Hepatocyte (in vitro differentiated cells): ENCODE measurements at regions not wholly inside any gene's neighbourhood (a gene's known extent, or its start where the extent isn't known, plus 50 kb on each side); places are given as distances from the start of the nearest gene placed in this dataset.

Experiments
- DNase-seq: peaks from one replicate; pipeline ENCODE4 v3.0.0-alpha.2; 2016; ENCODE audit warnings: low spot score
- H2AFZ ChIP-seq: fragments of 200-600 bp; sonication (generic); 2 replicates; pipeline ENCODE4 v1.6.0; 2016; ENCODE audit warnings: antibody characterized with exemption, mild to moderate bottlenecking
- H3K27ac ChIP-seq: fragments of 200-600 bp; sonication (generic); 2 replicates; pipeline ENCODE4 v1.5.1; 2016; ENCODE audit warnings: mild to moderate bottlenecking
- H3K27me3 ChIP-seq: fragments of 200-600 bp; sonication (generic); 2 replicates; pipeline ENCODE4 v1.6.1; 2016
- H3K36me3 ChIP-seq: fragments of 200-600 bp; sonication (generic); replicated peaks from 2 replicates; pipeline ENCODE4 v1.5.1; 2016; ENCODE audit warnings: low read depth; ENCODE audit not compliant: insufficient read depth
- H3K4me1 ChIP-seq: fragments of 200-600 bp; sonication (generic); 2 replicates; pipeline ENCODE4 v1.5.1; 2016; ENCODE audit warnings: mild to moderate bottlenecking, moderate library complexity; ENCODE audit not compliant: insufficient read depth
- H3K4me2 ChIP-seq: fragments of 200-600 bp; sonication (generic); 2 replicates; pipeline ENCODE4 v1.6.0; 2016
- H3K4me3 ChIP-seq: fragments of 200-600 bp; sonication (generic); 2 replicates; pipeline ENCODE4 v1.5.1; 2016; ENCODE audit warnings: mild to moderate bottlenecking
- H3K79me2 ChIP-seq: fragments of 200-600 bp; sonication (generic); 2 replicates; pipeline ENCODE4 v1.6.0; 2017; ENCODE audit warnings: mild to moderate bottlenecking
- H3K9me2 ChIP-seq: fragments of 200-600 bp; sonication (generic); replicated peaks from 2 replicates; pipeline ENCODE4 v1.6.0; 2017; ENCODE audit warnings: mild to moderate bottlenecking; ENCODE audit not compliant: insufficient read depth
- H3K9me3 ChIP-seq: fragments of 200-600 bp; sonication (generic); 2 replicates; pipeline ENCODE4 v1.5.1; 2016; ENCODE audit warnings: low read depth, mild to moderate bottlenecking
- H4K20me1 ChIP-seq: fragments of 200-600 bp; sonication (generic); 2 replicates; pipeline ENCODE4 v1.6.0; 2016; ENCODE audit warnings: mild to moderate bottlenecking; ENCODE audit not compliant: insufficient read depth, poor library complexity, severe bottlenecking
- CTCF ChIP-seq: fragments of 200-600 bp; sonication (generic); IDR thresholded peaks from 2 replicates; pipeline ENCODE4 v1.5.1; 2016; ENCODE audit warnings: antibody characterized with exemption, mild to moderate bottlenecking; ENCODE audit not compliant: poor library complexity
- EZH2 ChIP-seq: fragments of 200-600 bp; sonication (generic); IDR thresholded peaks from 2 replicates; pipeline ENCODE4 v1.6.1; 2016; ENCODE audit warnings: antibody characterized with exemption, mild to moderate bottlenecking, borderline replicate concordance
- EZH2phosphoT487 ChIP-seq: fragments of 200-600 bp; sonication (generic); IDR thresholded peaks from one replicate; pipeline ENCODE4 v1.6.1; 2018; ENCODE audit warnings: antibody characterized with exemption, mild to moderate bottlenecking, low read depth, moderate library complexity; ENCODE audit not compliant: unreplicated experiment, severe bottlenecking
- WGBS: methylation state at CpG from one replicate; pipeline ENCODE4 v1.1.6; 2016; ENCODE audit warnings: low lambda C conversion rate; ENCODE audit errors: missing lambda C conversion rate; 5-methylcytosine and 5-hydroxymethylcytosine counted together

GRCh38 chr6:82419132-82419581, 55.5 kb downstream of the TPBG start:
- no peak overlapping the region for H3K4me3 ChIP-seq

GRCh38 chr6:82419859-82420258, 56.2 kb downstream of the TPBG start:
- Histone ChIP-seq H3K79me2 (no peaks in the 10 kb centered on the region), H3K27ac (no peak overlapping the region), H3K27me3 (no peaks in the 10 kb centered on the region), H3K36me3 (no peaks in the 10 kb centered on the region), H3K4me3 (no peak overlapping the region), H2AFZ (no peak overlapping the region), H3K9me3 (no peaks in the 10 kb centered on the region), H3K4me1 (no peaks in the 10 kb centered on the region), H3K9me2 (no peaks in the 10 kb centered on the region), H3K4me2 (no peak overlapping the region), H4K20me1 (no peaks in the 10 kb centered on the region)
- 62% methylated on average over 1 of the region's 1 CpG for WGBS
- no peak for TF ChIP-seq CTCF
- no peak for TF ChIP-seq EZH2
- no peak for TF ChIP-seq EZH2phosphoT487
- no peak for DNase-seq

More at GRCh38 chr6:82419132-82419581, 55.5 kb downstream of the TPBG start:
- Histone ChIP-seq H3K27me3 (no peaks in the 10 kb centered on the region), H3K27ac (no peak overlapping the region), H3K9me3 (no peaks in the 10 kb centered on the region), H3K9me2 (no peaks in the 10 kb centered on the region), H3K4me1 (no peaks in the 10 kb centered on the region), H2AFZ (no peak overlapping the region), H4K20me1 (no peaks in the 10 kb centered on the region), H3K79me2 (no peaks in the 10 kb centered on the region), H3K4me2 (no peak overlapping the region), H3K36me3 (no peaks in the 10 kb centered on the region)
- 68% methylated on average over 3 of the region's 3 CpGs for WGBS
- TF ChIP-seq CTCF (no peak), EZH2 (no peak), EZH2phosphoT487 (no peak)
- DNase-seq: no peak

DNA sequence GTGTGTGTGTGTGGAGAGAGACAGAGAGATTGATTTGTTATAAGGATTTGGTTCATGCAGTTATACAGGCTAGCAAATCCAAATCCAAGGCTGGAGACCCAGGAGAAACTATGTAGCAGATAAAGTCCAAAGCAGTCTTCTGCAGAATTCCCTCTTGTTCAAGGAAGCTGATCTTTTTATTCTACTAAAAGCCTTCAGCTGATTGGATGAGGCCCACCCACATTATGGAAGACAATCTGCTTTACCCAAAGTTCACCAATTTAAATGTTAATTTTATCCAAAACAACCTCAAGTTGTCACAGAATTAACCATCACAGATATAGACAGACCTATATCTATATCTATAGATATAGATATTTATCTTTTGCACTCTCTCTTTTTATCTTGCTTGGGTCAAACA, 67.0 kb downstream of the TPBG start:
- no peaks in the 10 kb centered on the region for H3K4me1 ChIP-seq
- no peak overlapping the region for H3K27ac ChIP-seq
- no peaks in the 10 kb centered on the region for H3K36me3 ChIP-seq
- H3K9me2 ChIP-seq: no peaks in the 10 kb centered on the region
- no peaks in the 10 kb centered on the region for H4K20me1 ChIP-seq
- H3K4me2 ChIP-seq: no peak overlapping the region
- TF ChIP-seq EZH2 (no peak), EZH2phosphoT487 (no peak), CTCF (no peak)
- H3K27me3 ChIP-seq: no peaks in the 10 kb centered on the region
- H3K79me2 ChIP-seq: no peaks in the 10 kb centered on the region
- H3K4me3 ChIP-seq: no peak overlapping the region
- H2AFZ ChIP-seq: no peak overlapping the region
- no peak for DNase-seq
- H3K9me3 ChIP-seq: no peaks in the 10 kb centered on the region

DNA sequence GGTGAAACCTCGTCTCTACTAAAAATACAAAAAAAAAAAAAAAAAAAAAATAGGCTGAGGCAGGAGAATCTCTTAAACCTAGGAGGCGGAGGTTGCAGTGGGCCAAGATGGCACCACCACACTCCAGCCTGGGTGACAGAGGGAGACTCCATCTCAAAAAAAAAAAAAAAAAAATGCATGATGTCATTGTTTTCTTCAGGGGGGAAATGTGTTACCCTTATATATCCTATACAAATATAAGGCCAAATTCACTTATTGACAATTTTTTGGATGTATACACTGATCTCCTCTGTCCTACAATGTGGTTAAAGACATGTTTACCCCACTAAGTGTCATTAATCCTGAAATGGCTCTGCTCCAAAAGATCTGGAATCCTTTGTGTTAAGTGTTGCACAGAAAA, 73.1 kb downstream of the TPBG start:
- 87% methylated on average over 2 of the region's 2 CpGs for WGBS
- H3K27ac ChIP-seq: no peak overlapping the region
- H2AFZ ChIP-seq: no peak overlapping the region
- no peaks in the 10 kb centered on the region for H3K36me3 ChIP-seq
- no peaks in the 10 kb centered on the region for H3K27me3 ChIP-seq
- no peaks in the 10 kb centered on the region for H3K4me1 ChIP-seq
- DNase-seq: no peak
- H3K79me2 ChIP-seq: no peaks in the 10 kb centered on the region
- TF ChIP-seq EZH2phosphoT487: no peak
- TF ChIP-seq CTCF: no peak
- no peak for TF ChIP-seq EZH2
- H3K4me2 ChIP-seq: no peak overlapping the region
- H3K4me3 ChIP-seq: no peak overlapping the region
- H4K20me1 ChIP-seq: no peaks in the 10 kb centered on the region
- no peaks in the 10 kb centered on the region for H3K9me3 ChIP-seq
- no peaks in the 10 kb centered on the region for H3K9me2 ChIP-seq
